Thymus (tissue), 11 donors: ENCODE measurements at regions not wholly inside any gene's neighbourhood (a gene's known extent, or its start where the extent isn't known, plus 50 kb on each side); places are given as distances from the start of the nearest gene placed in this dataset.

Source experiments
- DNase-seq, 9 donors: peaks; one replicate each; pipeline ENCODE4 v3.0.0-alpha.2; 2013; ENCODE audit warnings: low spot score in 9 of 9, low read depth in 6 of 9, missing footprints in 1 of 9
- H3K27ac ChIP-seq, 2 donors: one replicate each; pipeline ENCODE4 v1.5.1; 2013; ENCODE audit warnings: control low read depth in 1 of 2, low read depth in 1 of 2, low read length in 1 of 2, mild to moderate bottlenecking in 1 of 2, moderate library complexity in 1 of 2
- H3K27me3 ChIP-seq, 2 donors: one replicate each; pipeline ENCODE4 v1.5.1; 2013; ENCODE audit warnings: low read length in 1 of 2; ENCODE audit not compliant: control insufficient read depth in 2 of 2, insufficient read depth in 1 of 2
- H3K36me3 ChIP-seq, 2 donors: one replicate each; pipeline ENCODE4 v1.5.1; 2013; ENCODE audit warnings: low read length in 1 of 2, mild to moderate bottlenecking in 1 of 2, moderate library complexity in 1 of 2; ENCODE audit not compliant: control insufficient read depth in 2 of 2, insufficient read depth in 2 of 2
- H3K4me1 ChIP-seq, 2 donors: one replicate each; pipeline ENCODE4 v1.5.1; 2013; ENCODE audit warnings: low read length in 2 of 2; ENCODE audit not compliant: control insufficient read depth in 2 of 2, insufficient read depth in 2 of 2
- H3K4me3 ChIP-seq, 2 donors: one replicate each; pipeline ENCODE4 v1.5.1; 2013; ENCODE audit warnings: low read length in 2 of 2, control low read depth in 1 of 2, mild to moderate bottlenecking in 1 of 2
- H3K9me3 ChIP-seq, 2 donors: one replicate each; pipeline ENCODE4 v1.5.1; 2013; ENCODE audit warnings: low read length in 1 of 2, mild to moderate bottlenecking in 1 of 2; ENCODE audit not compliant: control insufficient read depth in 2 of 2, insufficient read depth in 1 of 2
- WGBS: extraction: QIAGEN DNeasy Blood & Tissue Kit; methylation state at CpG from one replicate; pipeline ENCODE4 v1.1.7; 2013; 5-methylcytosine and 5-hydroxymethylcytosine counted together
- donor health status: healthy.

- no peaks in the 10 kb centered on the region for H3K36me3 ChIP-seq
- H3K9me3 ChIP-seq, result no peaks in the 10 kb centered on the region
- H3K4me3 ChIP-seq, result no peak overlapping the region
- no peaks in the 10 kb centered on the region for H3K27me3 ChIP-seq
- no peak for DNase-seq
- no peak overlapping the region for H3K27ac ChIP-seq
- 88% methylated on average over 7 of the region's 7 CpGs for WGBS
- H3K4me1 ChIP-seq, result no peaks in the 10 kb centered on the region
Measured at GRCh38 chr14:59093902-59094301, 94.6 kb upstream of the DAAM1 start.

DNA sequence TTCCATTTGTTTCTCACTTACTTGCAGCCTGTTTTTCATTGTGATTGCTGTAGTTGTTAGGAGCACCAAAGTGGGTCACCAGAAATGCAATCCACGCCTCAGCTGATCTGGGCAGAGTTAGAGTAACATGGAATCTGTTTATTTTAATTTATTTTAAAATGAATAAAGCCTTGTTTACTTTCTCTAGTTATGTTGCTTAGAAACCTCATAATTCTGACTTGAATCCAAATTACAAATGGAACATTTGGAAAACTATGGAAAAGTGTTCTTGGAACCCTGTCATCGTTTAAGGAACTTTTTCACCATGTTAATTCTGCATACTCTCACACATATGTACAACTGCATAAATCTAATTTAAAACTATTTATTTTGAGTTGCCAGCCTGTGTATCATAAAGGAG, 92.2 kb upstream of the DAAM1 start:
- H3K4me1 ChIP-seq, result no peaks in the 10 kb centered on the region
- DNase-seq, result no peak
- 47% methylated on average over 2 of the region's 2 CpGs for WGBS
- no peak overlapping the region for H3K4me3 ChIP-seq
- no peaks in the 10 kb centered on the region for H3K27me3 ChIP-seq
- H3K9me3 ChIP-seq, result no peaks in the 10 kb centered on the region
- H3K36me3 ChIP-seq, result no peaks in the 10 kb centered on the region
- no peak overlapping the region for H3K27ac ChIP-seq

GRCh38 chr14:59097681-59098080, 90.8 kb upstream of the DAAM1 start:
- H3K9me3 ChIP-seq, result no peaks in the 10 kb centered on the region
- DNase-seq, result no peak
- H3K27me3 ChIP-seq, result no peaks in the 10 kb centered on the region
- H3K4me1 ChIP-seq, result no peaks in the 10 kb centered on the region
- H3K27ac ChIP-seq, result no peak overlapping the region
- no peak overlapping the region for H3K4me3 ChIP-seq
- H3K36me3 ChIP-seq, result no peaks in the 10 kb centered on the region
- WGBS, result 94% methylated on average over 4 of the region's 4 CpGs

DNA sequence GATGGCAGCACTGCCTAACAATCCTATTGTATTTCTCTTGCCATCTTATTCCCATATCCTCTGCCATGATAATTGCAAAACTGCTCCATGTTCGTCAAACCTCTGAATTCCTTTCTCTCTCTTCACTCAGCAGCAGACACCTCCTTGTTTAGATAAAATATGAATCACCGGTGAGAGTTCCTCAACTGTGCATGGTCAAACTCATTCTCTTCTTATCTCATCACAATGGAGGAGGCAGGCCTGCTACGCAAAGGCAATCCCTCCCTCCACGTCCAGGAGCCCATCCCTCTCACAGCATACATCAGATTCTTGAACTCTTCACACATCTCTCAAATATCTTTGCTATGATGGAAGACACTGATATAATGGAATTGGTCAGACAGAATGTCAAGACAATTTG, 90.1 kb upstream of the DAAM1 start:
- Histone ChIP-seq H3K4me3 (no peak overlapping the region), H3K27ac (no peak overlapping the region), H3K4me1 (no peaks in the 10 kb centered on the region), H3K9me3 (no peaks in the 10 kb centered on the region), H3K36me3 (no peaks in the 10 kb centered on the region), H3K27me3 (no peaks in the 10 kb centered on the region)
- no peak for DNase-seq
- 96% methylated on average over 4 of the region's 4 CpGs for WGBS

DNA sequence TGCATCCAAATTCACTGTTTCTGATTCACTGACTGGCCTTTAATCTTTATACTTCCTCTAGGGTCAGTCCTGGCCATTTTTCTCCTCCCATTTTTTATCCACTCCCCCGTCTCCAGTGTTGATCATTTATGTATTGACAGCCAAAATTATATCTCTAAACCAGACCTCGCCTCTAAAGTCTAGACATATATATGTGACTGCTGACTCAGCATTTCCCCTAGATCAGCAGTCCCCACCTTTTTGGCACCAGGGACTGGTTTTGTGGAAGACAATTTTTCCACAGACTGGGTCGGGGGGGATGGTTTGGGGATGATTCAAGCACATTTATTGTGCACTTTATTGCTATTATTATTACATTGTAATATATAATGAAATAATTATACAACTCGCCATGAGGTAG, 88.3 kb upstream of the DAAM1 start:
- no peaks in the 10 kb centered on the region for H3K27me3 ChIP-seq
- no peak overlapping the region for H3K27ac ChIP-seq
- DNase-seq, result no peak
- H3K9me3 ChIP-seq, result no peaks in the 10 kb centered on the region
- no peaks in the 10 kb centered on the region for H3K4me1 ChIP-seq
- H3K36me3 ChIP-seq, result no peaks in the 10 kb centered on the region
- no peak overlapping the region for H3K4me3 ChIP-seq
- 93% methylated on average over 4 of the region's 4 CpGs for WGBS

DNA sequence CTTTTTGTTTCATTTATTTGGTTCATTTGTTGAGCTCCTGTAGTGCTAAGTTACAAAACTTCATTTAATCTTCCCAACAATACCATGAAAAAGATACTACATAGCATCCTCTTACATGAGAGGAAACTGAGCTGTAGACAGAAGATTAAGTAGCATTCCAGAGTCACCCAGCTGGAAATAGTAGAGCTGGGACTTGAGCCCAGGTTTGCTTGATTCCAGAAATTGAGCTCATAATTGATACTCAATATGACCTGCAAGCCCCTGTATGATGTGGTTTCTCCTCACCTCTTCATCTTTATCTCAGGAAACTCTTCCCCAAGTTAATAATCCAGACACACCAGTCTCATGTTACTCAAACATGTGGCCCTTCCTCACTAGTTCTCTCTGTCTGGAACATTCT, 87.0 kb upstream of the DAAM1 start:
- H3K4me3 ChIP-seq, result no peak overlapping the region
- no peaks in the 10 kb centered on the region for H3K36me3 ChIP-seq
- DNase-seq, result no peak
- no peaks in the 10 kb centered on the region for H3K4me1 ChIP-seq
- no peaks in the 10 kb centered on the region for H3K27me3 ChIP-seq
- no peaks in the 10 kb centered on the region for H3K9me3 ChIP-seq
- no peak overlapping the region for H3K27ac ChIP-seq

GRCh38 chr14:59103396-59103795, 85.1 kb upstream of the DAAM1 start:
- Histone ChIP-seq H3K9me3 (no peaks in the 10 kb centered on the region), H3K27me3 (no peaks in the 10 kb centered on the region), H3K4me1 (no peaks in the 10 kb centered on the region), H3K36me3 (no peaks in the 10 kb centered on the region), H3K27ac (no peak overlapping the region), H3K4me3 (no peak overlapping the region)
- no peak for DNase-seq
- 99% methylated on average over 2 of the region's 2 CpGs for WGBS

GRCh38 chr14:59107819-59108218, 80.6 kb upstream of the DAAM1 start:
- DNase-seq, result no peak
- Histone ChIP-seq H3K27ac (no peak overlapping the region), H3K4me3 (no peak overlapping the region), H3K36me3 (no peaks in the 10 kb centered on the region), H3K9me3 (no peaks in the 10 kb centered on the region), H3K4me1 (no peaks in the 10 kb centered on the region), H3K27me3 (no peaks in the 10 kb centered on the region)
- 28% methylated on average over 2 of the region's 2 CpGs for WGBS

- Histone ChIP-seq H3K4me3 (no peak overlapping the region), H3K27me3 (no peaks in the 10 kb centered on the region), H3K9me3 (no peaks in the 10 kb centered on the region), H3K27ac (no peak overlapping the region), H3K36me3 (no peaks in the 10 kb centered on the region), H3K4me1 (no peaks in the 10 kb centered on the region)
- WGBS, result 92% methylated on average over 2 of the region's 2 CpGs
- DNase-seq, result no peak
Measured at GRCh38 chr14:59116984-59117415, 71.5 kb upstream of the DAAM1 start.
